ENCODE measurements at regions not wholly inside any gene's neighbourhood (a gene's known extent, or its start where the extent isn't known, plus 50 kb on each side); places are given as distances from the start of the nearest gene placed in this dataset.

DNA sequence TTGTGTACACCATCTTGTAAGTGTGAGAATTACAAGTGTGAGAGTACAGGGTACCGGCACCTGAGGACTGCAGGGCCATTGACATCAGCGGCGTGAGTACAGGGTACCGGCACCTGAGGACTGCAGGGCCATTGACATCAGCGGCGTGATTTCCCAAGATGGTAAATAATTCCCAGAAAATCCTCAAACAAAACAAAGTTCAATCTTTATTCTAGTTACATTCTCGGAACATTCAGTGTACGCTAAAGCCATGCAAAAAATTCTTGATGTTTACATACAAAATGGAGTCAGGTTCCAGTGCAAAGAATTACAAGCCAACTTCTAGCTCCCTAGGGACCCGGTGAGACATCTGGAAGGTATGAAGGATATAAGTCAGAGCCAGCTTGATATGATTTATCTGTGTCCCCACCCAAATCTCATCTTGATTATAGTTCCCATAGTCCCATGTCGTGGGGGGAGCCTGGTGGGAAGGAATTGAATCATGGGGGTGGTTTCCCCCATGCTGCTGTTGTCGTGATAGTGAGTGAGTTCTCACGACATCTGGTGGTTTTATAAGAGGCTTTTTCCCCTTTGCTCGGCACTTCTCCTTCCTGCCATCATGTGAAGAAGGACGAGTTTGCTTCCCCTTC, 172.7 kb downstream of the TTLL2 start (continued):
- TF ChIP-seq, protein P1, sequence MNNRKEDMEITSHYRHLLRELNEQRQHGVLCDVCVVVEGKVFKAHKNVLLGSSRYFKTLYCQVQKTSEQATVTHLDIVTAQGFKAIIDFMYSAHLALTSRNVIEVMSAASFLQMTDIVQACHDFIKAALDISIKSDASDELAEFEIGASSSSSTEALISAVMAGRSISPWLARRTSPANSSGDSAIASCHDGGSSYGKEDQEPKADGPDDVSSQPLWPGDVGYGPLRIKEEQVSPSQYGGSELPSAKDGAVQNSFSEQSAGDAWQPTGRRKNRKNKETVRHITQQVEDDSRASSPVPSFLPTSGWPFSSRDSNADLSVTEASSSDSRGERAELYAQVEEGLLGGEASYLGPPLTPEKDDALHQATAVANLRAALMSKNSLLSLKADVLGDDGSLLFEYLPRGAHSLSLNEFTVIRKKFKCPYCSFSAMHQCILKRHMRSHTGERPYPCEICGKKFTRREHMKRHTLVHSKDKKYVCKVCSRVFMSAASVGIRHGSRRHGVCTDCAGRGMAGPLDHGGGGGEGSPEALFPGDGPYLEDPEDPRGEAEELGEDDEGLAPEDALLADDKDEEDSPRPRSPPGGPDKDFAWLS (CRISPR knock-in tag; IDR thresholded peaks at IDR 0.05; ENCODE audit: borderline replicate concordance) = no peak
- no peak for TF ChIP-seq JUNB (CRISPR knock-in tag; IDR thresholded peaks at IDR 0.05; ENCODE audit: borderline replicate concordance)
- TF ChIP-seq ZNF12 (CRISPR knock-in tag; IDR thresholded peaks at IDR 0.05) = no peak
- 0 out of 2 replicates have a peak, but pooled peaks have one; percentile 14 for TF ChIP-seq HOXA9 (CRISPR knock-in tag; IDR thresholded peaks at IDR 0.05; ENCODE audit: borderline replicate concordance)
- TF ChIP-seq ZNF138 (CRISPR knock-in tag; IDR thresholded peaks at IDR 0.05; ENCODE audit: low read depth) = no peak
- TF ChIP-seq NR2F2 (IDR thresholded peaks at IDR 0.05; ENCODE audit: borderline replicate concordance, low read depth) = peak; percentile 54; the same call in 1 of the 2 replicates
- peak; percentile 57; the same call in 1 of the 2 replicates for TF ChIP-seq ZKSCAN8 (CRISPR knock-in tag; IDR thresholded peaks at IDR 0.05; ENCODE audit: borderline replicate concordance)
- TF ChIP-seq, protein P2, sequence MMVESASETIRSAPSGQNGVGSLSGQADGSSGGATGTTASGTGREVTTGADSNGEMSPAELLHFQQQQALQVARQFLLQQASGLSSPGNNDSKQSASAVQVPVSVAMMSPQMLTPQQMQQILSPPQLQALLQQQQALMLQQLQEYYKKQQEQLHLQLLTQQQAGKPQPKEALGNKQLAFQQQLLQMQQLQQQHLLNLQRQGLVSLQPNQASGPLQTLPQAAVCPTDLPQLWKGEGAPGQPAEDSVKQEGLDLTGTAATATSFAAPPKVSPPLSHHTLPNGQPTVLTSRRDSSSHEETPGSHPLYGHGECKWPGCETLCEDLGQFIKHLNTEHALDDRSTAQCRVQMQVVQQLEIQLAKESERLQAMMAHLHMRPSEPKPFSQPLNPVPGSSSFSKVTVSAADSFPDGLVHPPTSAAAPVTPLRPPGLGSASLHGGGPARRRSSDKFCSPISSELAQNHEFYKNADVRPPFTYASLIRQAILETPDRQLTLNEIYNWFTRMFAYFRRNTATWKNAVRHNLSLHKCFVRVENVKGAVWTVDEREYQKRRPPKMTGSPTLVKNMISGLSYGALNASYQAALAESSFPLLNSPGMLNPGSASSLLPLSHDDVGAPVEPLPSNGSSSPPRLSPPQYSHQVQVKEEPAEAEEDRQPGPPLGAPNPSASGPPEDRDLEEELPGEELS (CRISPR knock-in tag; IDR thresholded peaks at IDR 0.05) = peak; percentile 72
- TF ChIP-seq, protein P3, sequence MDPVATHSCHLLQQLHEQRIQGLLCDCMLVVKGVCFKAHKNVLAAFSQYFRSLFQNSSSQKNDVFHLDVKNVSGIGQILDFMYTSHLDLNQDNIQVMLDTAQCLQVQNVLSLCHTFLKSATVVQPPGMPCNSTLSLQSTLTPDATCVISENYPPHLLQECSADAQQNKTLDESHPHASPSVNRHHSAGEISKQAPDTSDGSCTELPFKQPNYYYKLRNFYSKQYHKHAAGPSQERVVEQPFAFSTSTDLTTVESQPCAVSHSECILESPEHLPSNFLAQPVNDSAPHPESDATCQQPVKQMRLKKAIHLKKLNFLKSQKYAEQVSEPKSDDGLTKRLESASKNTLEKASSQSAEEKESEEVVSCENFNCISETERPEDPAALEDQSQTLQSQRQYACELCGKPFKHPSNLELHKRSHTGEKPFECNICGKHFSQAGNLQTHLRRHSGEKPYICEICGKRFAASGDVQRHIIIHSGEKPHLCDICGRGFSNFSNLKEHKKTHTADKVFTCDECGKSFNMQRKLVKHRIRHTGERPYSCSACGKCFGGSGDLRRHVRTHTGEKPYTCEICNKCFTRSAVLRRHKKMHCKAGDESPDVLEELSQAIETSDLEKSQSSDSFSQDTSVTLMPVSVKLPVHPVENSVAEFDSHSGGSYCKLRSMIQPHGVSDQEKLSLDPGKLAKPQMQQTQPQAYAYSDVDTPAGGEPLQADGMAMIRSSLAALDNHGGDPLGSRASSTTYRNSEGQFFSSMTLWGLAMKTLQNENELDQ (CRISPR knock-in tag; IDR thresholded peaks at IDR 0.05; ENCODE audit: borderline replicate concordance) = no peak
- no peak for TF ChIP-seq GABPB1 (CRISPR knock-in tag; IDR thresholded peaks at IDR 0.05)
- TF ChIP-seq, protein P4, sequence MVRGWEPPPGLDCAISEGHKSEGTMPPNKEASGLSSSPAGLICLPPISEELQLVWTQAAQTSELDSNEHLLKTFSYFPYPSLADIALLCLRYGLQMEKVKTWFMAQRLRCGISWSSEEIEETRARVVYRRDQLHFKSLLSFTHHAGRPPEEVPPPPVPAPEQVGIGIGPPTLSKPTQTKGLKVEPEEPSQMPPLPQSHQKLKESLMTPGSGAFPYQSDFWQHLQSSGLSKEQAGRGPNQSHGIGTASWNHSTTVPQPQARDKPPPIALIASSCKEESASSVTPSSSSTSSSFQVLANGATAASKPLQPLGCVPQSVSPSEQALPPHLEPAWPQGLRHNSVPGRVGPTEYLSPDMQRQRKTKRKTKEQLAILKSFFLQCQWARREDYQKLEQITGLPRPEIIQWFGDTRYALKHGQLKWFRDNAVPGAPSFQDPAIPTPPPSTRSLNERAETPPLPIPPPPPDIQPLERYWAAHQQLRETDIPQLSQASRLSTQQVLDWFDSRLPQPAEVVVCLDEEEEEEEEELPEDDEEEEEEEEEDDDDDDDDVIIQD (CRISPR knock-in tag; IDR thresholded peaks at IDR 0.05; ENCODE audit: low read depth) = no peak
- TF ChIP-seq, protein P5, sequence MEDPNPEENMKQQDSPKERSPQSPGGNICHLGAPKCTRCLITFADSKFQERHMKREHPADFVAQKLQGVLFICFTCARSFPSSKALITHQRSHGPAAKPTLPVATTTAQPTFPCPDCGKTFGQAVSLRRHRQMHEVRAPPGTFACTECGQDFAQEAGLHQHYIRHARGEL (CRISPR knock-in tag; IDR thresholded peaks at IDR 0.05) = no peak
- no peak for TF ChIP-seq ZNF34 (CRISPR knock-in tag; IDR thresholded peaks at IDR 0.05; ENCODE audit: borderline replicate concordance)
